ENCODE measurements at regions not wholly inside any gene's neighbourhood (a gene's known extent, or its start where the extent isn't known, plus 50 kb on each side); places are given as distances from the start of the nearest gene placed in this dataset.

DNA sequence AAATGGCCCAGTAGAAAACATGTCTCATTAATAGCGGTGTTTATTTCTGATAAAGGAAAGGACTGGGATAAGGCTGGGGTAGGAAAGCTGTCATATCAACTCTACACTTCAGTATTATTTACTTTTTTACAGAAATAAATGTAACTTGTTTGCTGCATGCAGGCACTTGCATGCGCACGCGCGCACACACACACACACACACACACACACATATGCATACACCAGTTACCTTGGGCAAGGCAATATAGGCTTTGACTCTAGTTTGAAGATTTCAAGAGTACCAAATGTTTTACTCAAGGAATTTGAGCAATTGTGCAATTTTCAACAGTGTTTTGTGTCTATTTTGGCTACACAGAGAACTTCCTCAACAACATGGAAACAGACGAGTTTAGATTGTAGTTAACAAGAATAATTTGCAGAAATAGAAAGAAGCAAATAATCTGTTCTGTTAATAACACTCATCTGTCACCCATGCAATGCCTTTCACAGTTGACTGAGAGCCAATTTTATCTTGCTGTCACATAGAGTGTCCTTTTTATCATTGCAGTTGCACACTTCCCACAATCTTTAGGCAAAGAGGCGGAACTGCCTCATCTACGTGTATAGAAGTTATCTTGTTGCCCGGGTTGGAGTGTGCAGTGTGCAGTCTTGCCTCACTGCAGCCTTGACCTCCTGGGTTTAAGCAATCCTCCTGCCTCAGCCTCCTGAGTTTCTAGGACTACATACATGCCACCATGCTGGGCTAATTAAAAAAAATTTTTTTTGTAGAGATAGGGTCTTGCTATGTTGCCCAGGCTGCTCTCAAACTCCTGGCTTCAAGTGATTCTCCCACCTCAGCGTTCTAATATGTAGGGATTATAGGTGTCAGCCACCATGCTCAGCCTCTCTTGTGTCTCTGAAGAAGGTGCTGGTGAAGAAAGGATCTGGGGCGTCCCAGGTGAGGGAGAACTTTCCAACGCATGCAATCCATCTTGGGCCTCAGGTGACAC is 64.6 kb upstream of the GPCPD1 start:
- peak overlapping the region; percentile 100 for H3K4me2 ChIP-seq (ENCODE audit: low read depth, low read length, poor library complexity, severe bottlenecking)
- peak overlapping the region; percentile 98 for H3K27ac ChIP-seq (ENCODE audit: low read depth, low read length)
- H3K27me3 ChIP-seq (ENCODE audit: low read length) = no peaks in the 10 kb centered on the region

DNA sequence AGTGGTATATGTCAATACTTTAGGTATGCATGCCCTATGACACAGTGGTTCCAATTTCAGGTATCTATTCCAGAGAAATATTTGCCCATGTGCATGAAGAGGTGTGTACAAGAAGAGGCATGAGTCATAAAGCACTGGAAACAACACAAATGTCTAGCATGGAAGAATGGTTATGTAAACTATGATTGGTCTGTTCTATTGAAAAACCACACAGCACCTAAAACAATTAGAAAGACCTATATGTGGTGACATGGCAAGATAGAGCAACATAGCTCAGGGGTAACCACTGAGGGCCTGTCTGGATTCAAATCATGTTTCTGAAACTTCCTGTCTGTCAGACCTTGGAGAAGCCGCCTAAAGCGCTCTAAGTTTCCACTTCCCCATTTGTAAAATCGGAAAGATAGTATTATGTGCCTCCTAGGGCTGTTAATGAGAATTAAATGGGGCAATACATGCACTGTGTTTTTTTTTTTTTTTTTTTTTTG is 63.4 kb upstream of the GPCPD1 start:
- Histone ChIP-seq H3K27ac (ENCODE audit: low read depth, low read length) (peak overlapping the region; percentile 98), H3K9me2 (replicated peaks; ENCODE audit: insufficient read depth, low read length) (no peaks in the 10 kb centered on the region), H2AFZ (ENCODE audit: low read depth, low read length, severe bottlenecking) (no peak overlapping the region), H3K27me3 (ENCODE audit: low read length) (no peaks in the 10 kb centered on the region), H3K4me3 (ENCODE audit: insufficient read depth, low read length, poor library complexity, severe bottlenecking) (peak overlapping the region; percentile 57), H3K4me2 (ENCODE audit: low read depth, low read length, poor library complexity, severe bottlenecking) (peak overlapping the region; percentile 100), H3K9ac (ENCODE audit: low read length) (peak overlapping the region; percentile 60), H3K79me2 (ENCODE audit: insufficient read depth, low read length) (no peaks in the 10 kb centered on the region), H4K20me1 (ENCODE audit: low read depth, low read length) (no peaks in the 10 kb centered on the region), H3K36me3 (ENCODE audit: low read length) (no peaks in the 10 kb centered on the region), H3F3A (ENCODE audit: insufficient read depth) (peaks cover 74% of the 10 kb centered on the region), H3K9me3 (ENCODE audit: insufficient read depth, low read length) (no peaks in the 10 kb centered on the region)
- TF ChIP-seq EZH2phosphoT487 (conservative IDR thresholded peaks at IDR 0.05; ENCODE audit: low read length) = no peak
- TF ChIP-seq, protein P1, sequence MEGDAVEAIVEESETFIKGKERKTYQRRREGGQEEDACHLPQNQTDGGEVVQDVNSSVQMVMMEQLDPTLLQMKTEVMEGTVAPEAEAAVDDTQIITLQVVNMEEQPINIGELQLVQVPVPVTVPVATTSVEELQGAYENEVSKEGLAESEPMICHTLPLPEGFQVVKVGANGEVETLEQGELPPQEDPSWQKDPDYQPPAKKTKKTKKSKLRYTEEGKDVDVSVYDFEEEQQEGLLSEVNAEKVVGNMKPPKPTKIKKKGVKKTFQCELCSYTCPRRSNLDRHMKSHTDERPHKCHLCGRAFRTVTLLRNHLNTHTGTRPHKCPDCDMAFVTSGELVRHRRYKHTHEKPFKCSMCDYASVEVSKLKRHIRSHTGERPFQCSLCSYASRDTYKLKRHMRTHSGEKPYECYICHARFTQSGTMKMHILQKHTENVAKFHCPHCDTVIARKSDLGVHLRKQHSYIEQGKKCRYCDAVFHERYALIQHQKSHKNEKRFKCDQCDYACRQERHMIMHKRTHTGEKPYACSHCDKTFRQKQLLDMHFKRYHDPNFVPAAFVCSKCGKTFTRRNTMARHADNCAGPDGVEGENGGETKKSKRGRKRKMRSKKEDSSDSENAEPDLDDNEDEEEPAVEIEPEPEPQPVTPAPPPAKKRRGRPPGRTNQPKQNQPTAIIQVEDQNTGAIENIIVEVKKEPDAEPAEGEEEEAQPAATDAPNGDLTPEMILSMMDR (IDR thresholded peaks at IDR 0.05; ENCODE audit: insufficient read depth, low read length, poor library complexity, severe bottlenecking) = no peak

More for the DNA sequence above, 64.6 kb upstream of the GPCPD1 start:
- no peaks in the 10 kb centered on the region for H3K9me2 ChIP-seq (replicated peaks; ENCODE audit: insufficient read depth, low read length)
- H3F3A ChIP-seq (ENCODE audit: insufficient read depth) = peaks cover 67% of the 10 kb centered on the region
- H3K9me3 ChIP-seq (ENCODE audit: insufficient read depth, low read length) = no peaks in the 10 kb centered on the region
- peak overlapping the region; percentile 43 for H3K9ac ChIP-seq (ENCODE audit: low read length)
- no peaks in the 10 kb centered on the region for H4K20me1 ChIP-seq (ENCODE audit: low read depth, low read length)
- TF ChIP-seq EZH2phosphoT487 (conservative IDR thresholded peaks at IDR 0.05; ENCODE audit: low read length) = no peak
- H3K36me3 ChIP-seq (ENCODE audit: low read length) = no peaks in the 10 kb centered on the region
- no peaks in the 10 kb centered on the region for H3K79me2 ChIP-seq (ENCODE audit: insufficient read depth, low read length)
- H3K4me3 ChIP-seq (ENCODE audit: insufficient read depth, low read length, poor library complexity, severe bottlenecking) = peak overlapping the region; percentile 2
- H2AFZ ChIP-seq (ENCODE audit: low read depth, low read length, severe bottlenecking) = no peak overlapping the region

DNA sequence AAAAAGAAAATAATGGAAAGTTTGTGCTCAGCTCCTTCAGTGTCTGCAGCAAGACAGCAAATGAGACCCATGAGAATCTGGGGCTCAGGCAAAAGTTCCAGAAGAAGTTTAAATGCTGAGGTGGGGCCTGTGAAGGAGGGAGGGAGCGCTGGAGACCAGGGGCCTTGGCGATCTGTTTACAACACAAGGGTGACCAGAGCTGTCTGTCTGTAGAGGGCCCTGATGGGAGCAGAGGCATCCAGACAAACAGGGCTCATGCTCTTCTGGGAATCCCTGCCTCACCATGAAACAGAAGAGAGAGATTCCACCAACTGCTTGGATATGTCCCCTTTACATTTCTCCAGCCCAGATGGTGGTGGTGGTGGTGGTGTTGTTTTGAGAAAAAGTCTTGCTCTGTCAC is 60.1 kb upstream of the GPCPD1 start:
- no peak for TF ChIP-seq EZH2phosphoT487 (conservative IDR thresholded peaks at IDR 0.05; ENCODE audit: low read length)
- TF ChIP-seq, protein P1 (IDR thresholded peaks at IDR 0.05; ENCODE audit: insufficient read depth, low read length, poor library complexity, severe bottlenecking) = no peak
- peak overlapping the region; percentile 54 for H3K9ac ChIP-seq (ENCODE audit: low read length)
- H3K36me3 ChIP-seq (ENCODE audit: low read length) = no peaks in the 10 kb centered on the region
- H3K27me3 ChIP-seq (ENCODE audit: low read length) = no peaks in the 10 kb centered on the region
- H3K4me2 ChIP-seq (ENCODE audit: low read depth, low read length, poor library complexity, severe bottlenecking) = peak overlapping the region; percentile 100
- H3K9me3 ChIP-seq (ENCODE audit: insufficient read depth, low read length) = no peaks in the 10 kb centered on the region
- H3K27ac ChIP-seq (ENCODE audit: low read depth, low read length) = peak overlapping the region; percentile 98
- H4K20me1 ChIP-seq (ENCODE audit: low read depth, low read length) = no peaks in the 10 kb centered on the region
- H3K9me2 ChIP-seq (replicated peaks; ENCODE audit: insufficient read depth, low read length) = no peaks in the 10 kb centered on the region
- H3K4me3 ChIP-seq (ENCODE audit: insufficient read depth, low read length, poor library complexity, severe bottlenecking) = no peak overlapping the region
- H3F3A ChIP-seq (ENCODE audit: insufficient read depth) = peaks cover 81% of the 10 kb centered on the region
- no peaks in the 10 kb centered on the region for H3K79me2 ChIP-seq (ENCODE audit: insufficient read depth, low read length)
- H2AFZ ChIP-seq (ENCODE audit: low read depth, low read length, severe bottlenecking) = no peak overlapping the region

Measured in SU-DHL-6 (cell line).